Cardiac fibroblast (primary cell): ENCODE measurements at regions not wholly inside any gene's neighbourhood (a gene's known extent, or its start where the extent isn't known, plus 50 kb on each side); places are given as distances from the start of the nearest gene placed in this dataset.

Experiments used
- DNase-seq, 2 donors: peaks; one replicate each; pipeline versions ENCODE4 v3.0.0 to v3.0.0-alpha.2; 2010; ENCODE audit warnings: low read depth in 2 of 2
- H3K4me3 ChIP-seq, 2 donors: replicated peaks in 1 of 2; 1 replicate in 1 of 2; 2 replicates in 1 of 2; pipeline ENCODE4 v1.5.1; 2011; ENCODE audit warnings: low read depth in 2 of 2, low read length in 2 of 2, mild to moderate bottlenecking in 2 of 2, moderate library complexity in 1 of 2
- TF ChIP-seq, protein P1 (sequence below): IDR thresholded peaks from one replicate; pipeline ENCODE4 v1.5.1; 2011; ENCODE audit warnings: low read depth, mild to moderate bottlenecking, low read length, inconsistent platforms

DNA sequence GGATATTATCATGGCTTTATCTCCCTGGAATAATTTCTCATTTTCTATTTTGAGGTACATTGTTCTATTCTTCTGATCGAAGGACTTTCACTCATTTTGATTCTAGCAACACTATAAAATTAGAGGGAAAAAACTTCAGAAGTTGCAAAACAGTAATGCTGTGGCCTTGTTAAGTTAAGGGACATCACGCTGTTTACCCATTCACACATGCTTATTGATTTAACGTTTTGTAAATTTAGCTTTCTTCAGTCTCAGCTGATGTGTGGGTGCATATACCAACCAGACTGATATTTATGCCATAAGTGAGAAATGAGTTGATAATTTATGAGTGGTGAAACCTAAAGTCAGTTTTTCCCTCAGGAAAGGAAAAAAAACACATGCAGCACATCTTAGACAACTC is 63.5 kb upstream of the RELN start:
- H3K4me3 ChIP-seq, result no peak overlapping the region
- TF ChIP-seq, protein P1, sequence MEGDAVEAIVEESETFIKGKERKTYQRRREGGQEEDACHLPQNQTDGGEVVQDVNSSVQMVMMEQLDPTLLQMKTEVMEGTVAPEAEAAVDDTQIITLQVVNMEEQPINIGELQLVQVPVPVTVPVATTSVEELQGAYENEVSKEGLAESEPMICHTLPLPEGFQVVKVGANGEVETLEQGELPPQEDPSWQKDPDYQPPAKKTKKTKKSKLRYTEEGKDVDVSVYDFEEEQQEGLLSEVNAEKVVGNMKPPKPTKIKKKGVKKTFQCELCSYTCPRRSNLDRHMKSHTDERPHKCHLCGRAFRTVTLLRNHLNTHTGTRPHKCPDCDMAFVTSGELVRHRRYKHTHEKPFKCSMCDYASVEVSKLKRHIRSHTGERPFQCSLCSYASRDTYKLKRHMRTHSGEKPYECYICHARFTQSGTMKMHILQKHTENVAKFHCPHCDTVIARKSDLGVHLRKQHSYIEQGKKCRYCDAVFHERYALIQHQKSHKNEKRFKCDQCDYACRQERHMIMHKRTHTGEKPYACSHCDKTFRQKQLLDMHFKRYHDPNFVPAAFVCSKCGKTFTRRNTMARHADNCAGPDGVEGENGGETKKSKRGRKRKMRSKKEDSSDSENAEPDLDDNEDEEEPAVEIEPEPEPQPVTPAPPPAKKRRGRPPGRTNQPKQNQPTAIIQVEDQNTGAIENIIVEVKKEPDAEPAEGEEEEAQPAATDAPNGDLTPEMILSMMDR, result no peak
- no peak for DNase-seq

DNA sequence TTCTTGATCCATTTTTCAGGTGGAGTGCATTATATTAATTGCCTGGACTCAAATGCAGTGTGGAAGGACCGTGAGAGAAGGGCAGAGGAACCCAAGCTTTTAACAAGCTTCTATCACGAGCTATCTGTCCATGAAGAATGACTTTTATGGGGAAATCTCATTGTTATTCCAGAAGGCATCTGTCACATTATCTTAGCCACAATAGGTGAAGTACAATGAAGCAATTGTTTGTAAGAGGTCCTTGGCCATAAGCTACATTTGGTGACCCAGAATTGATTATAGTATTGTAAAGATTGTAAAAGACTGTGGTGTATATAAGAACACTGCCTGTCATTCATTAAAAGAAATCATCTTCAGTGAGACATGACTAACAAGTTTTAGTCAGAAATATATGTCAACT is 58.6 kb upstream of the RELN start:
- DNase-seq, result no peak
- no peak overlapping the region for H3K4me3 ChIP-seq
- TF ChIP-seq, protein P1, result no peak

DNA sequence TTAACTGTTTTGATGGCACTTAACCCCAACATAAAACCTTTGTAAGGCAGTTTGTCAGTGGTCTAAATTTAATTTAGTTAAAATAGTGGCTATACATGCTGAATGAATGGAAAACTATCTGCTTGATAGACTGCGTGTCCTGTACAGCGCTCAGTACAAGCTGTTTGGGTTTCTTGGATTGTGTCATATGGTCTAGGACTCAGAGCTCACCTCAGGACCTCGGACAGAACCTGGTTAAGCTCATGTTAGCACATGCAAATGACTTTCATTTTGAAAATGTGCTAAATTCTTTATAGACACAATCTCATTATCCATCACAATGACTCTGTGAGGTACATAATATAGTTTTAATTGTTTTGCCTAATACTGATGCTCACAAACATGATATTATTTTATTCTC is 55.7 kb upstream of the RELN start:
- no peak overlapping the region for H3K4me3 ChIP-seq
- TF ChIP-seq, protein P1, result no peak
- DNase-seq, result peak in 1 of 2 donors; percentile 4

DNA sequence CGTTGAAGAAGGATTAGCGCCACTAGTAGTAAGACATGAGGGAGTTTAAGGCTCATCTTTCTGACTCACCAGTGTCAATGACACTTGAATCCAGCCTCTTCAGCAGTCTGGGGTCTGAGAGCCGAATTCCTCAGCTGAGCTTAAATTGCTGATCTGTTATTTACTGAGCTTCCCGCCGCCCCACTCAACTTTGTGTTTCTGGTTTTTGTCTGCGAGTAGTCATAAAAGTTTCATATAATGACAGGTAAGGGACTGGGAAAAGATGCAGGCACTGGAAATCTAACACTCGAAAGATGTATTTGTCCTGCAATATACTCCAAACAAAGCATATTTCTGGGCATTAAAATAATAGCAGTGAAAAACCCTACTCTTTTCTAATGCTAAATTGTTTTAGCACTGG is 51.2 kb upstream of the RELN start:
- no peak overlapping the region for H3K4me3 ChIP-seq
- TF ChIP-seq, protein P1, result no peak
- DNase-seq, result no peak

DNA sequence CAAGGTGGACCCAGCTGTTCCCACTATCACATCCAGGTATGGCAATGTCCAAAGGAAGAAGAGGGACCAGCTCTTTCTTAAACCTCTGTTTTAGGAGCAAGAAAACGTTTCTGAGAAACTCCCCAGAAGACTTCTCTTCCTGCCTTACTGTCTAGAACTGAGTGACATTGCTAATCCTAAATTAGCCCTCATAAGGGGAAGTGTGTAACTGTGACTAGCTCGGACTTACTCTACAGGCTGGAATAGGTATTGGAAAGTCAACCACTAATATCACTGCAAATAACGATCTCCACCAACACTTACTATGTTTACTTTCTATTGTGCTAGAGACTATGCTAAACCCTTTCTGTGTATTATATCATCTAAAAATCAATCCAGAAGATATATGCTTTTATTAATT is 49.9 kb upstream of the RELN start:
- no peak for DNase-seq
- TF ChIP-seq, protein P1, result no peak
- no peak overlapping the region for H3K4me3 ChIP-seq
